Activated naive CD4-positive, alpha-beta T cell treated with anti-CD3 and anti-CD28 coated beads for 36 hours (primary cell): ENCODE measurements at regions not wholly inside any gene's neighbourhood (a gene's known extent, or its start where the extent isn't known, plus 50 kb on each side); places are given as distances from the start of the nearest gene placed in this dataset.
A peak's percentile ranks its signal among the peaks of the same experiment; 100 is the strongest.
"Not testable (repeated sequence)": the region's sequence is repeated elsewhere in the genome, so short reads cannot be mapped to it uniquely, and the experiment has no call there.

Source experiments
- CTCF ChIA-PET: fragments of 350-600 bp; sonication (Branson Sonifier 250); formaldehyde crosslinking; loops from one replicate; lab custom pipeline; 2021; ENCODE audit warnings: antibody characterized with exemption; lab: Charles Lee
- DNase-seq: peaks from one replicate; pipeline ENCODE4 v3.0.0-alpha.2; 2020
- H3K27ac Mint-ChIP-seq: one replicate; pipeline ENCODE4 v1.8.0; 2021; ENCODE audit warnings: mild to moderate bottlenecking, mixed read lengths
- H3K27me3 Mint-ChIP-seq: one replicate; pipeline ENCODE4 v1.8.0; 2021; ENCODE audit warnings: low read depth, mixed read lengths
- H3K36me3 Mint-ChIP-seq: one replicate; pipeline ENCODE4 v1.8.0; 2021; ENCODE audit warnings: low read depth, mixed read lengths
- H3K4me1 Mint-ChIP-seq: one replicate; pipeline ENCODE4 v1.8.0; 2021; ENCODE audit warnings: low read depth, mixed read lengths
- H3K4me3 Mint-ChIP-seq: one replicate; pipeline ENCODE4 v1.8.0; 2021; ENCODE audit warnings: mild to moderate bottlenecking, moderate library complexity, mixed read lengths
- H3K9me3 Mint-ChIP-seq: one replicate; pipeline ENCODE4 v1.8.0; 2021; ENCODE audit warnings: mixed read lengths
- intact Hi-C: fragments of 100-400 bp; cut with micrococcal nuclease; formaldehyde crosslinking; loops from one replicate; pipeline ENCODE4 v1.15.1; 2023

GRCh38 chr9:3647652-3648051 is 121.9 kb upstream of the RFX3 start:
- no peak for DNase-seq
- H3K27ac Mint-ChIP-seq, result no peak overlapping the region
- CTCF ChIA-PET, result interaction anchor here (1.2 to 1.5 kb wide), 3 partner anchors 32 to 184 kb away, joined by 3 read pairs; no protein-coding TSS in a partner anchor
- intact Hi-C loops, result loop anchor here (1.0 to 5.0 kb wide), 2 partner anchors 180 to 405 kb away; no protein-coding TSS in a partner anchor
- no peak overlapping the region for H3K4me3 Mint-ChIP-seq
- H3K9me3 Mint-ChIP-seq, result no peaks in the 10 kb centered on the region
- no peaks in the 10 kb centered on the region for H3K36me3 Mint-ChIP-seq
- H3K4me1 Mint-ChIP-seq, result no peaks in the 10 kb centered on the region
- H3K27me3 Mint-ChIP-seq, result no peaks in the 10 kb centered on the region

GRCh38 chr9:3646226-3646625 is 120.4 kb upstream of the RFX3 start:
- intact Hi-C loops, result loop anchor here (5.0 kb wide), 1 partner anchor 404 kb away; no protein-coding TSS in a partner anchor
- CTCF ChIA-PET, result interaction anchor here (0.6 kb wide), 1 partner anchor 25 kb away, joined by 3 read pairs; no protein-coding TSS in a partner anchor
- Mint-ChIP-seq H3K4me1 (no peaks in the 10 kb centered on the region), H3K9me3 (no peaks in the 10 kb centered on the region), H3K4me3 (no peak overlapping the region), H3K27me3 (no peaks in the 10 kb centered on the region), H3K36me3 (no peaks in the 10 kb centered on the region), H3K27ac (no peak overlapping the region)
- DNase-seq, result no peak

GRCh38 chr9:3642075-3642474 is 116.3 kb upstream of the RFX3 start:
- H3K36me3 Mint-ChIP-seq, DNase-seq, CTCF ChIA-PET, H3K27ac Mint-ChIP-seq, intact Hi-C loops, H3K27me3 Mint-ChIP-seq, H3K4me1 Mint-ChIP-seq, H3K9me3 Mint-ChIP-seq, H3K4me3 Mint-ChIP-seq: not testable (repeated sequence)

- H3K4me3 Mint-ChIP-seq, result no peak overlapping the region
- peaks cover 7% of the 10 kb centered on the region for H3K9me3 Mint-ChIP-seq
- H3K27ac Mint-ChIP-seq, result no peak overlapping the region
- H3K4me1 Mint-ChIP-seq, result no peaks in the 10 kb centered on the region
- CTCF ChIA-PET, result no interaction called here
- H3K27me3 Mint-ChIP-seq, result no peaks in the 10 kb centered on the region
- peaks cover 12% of the 10 kb centered on the region for H3K36me3 Mint-ChIP-seq
- intact Hi-C loops, result no loop called here
- no peak for DNase-seq
These were observed 103.7 kb upstream of the RFX3 start for GRCh38 chr9:3629495-3629894.

- no peaks in the 10 kb centered on the region for H3K4me1 Mint-ChIP-seq
- H3K27ac Mint-ChIP-seq, result no peak overlapping the region
- CTCF ChIA-PET, result no interaction called here
- DNase-seq, result no peak
- peaks cover 13% of the 10 kb centered on the region for H3K36me3 Mint-ChIP-seq
- no peaks in the 10 kb centered on the region for H3K27me3 Mint-ChIP-seq
- no peak overlapping the region for H3K4me3 Mint-ChIP-seq
- intact Hi-C loops, result no loop called here
- peaks cover 7% of the 10 kb centered on the region for H3K9me3 Mint-ChIP-seq
These were observed 102.4 kb upstream of the RFX3 start for GRCh38 chr9:3628239-3628638.

- H3K27ac Mint-ChIP-seq, result no peak overlapping the region
- no peaks in the 10 kb centered on the region for H3K9me3 Mint-ChIP-seq
- H3K36me3 Mint-ChIP-seq, result no peaks in the 10 kb centered on the region
- no peaks in the 10 kb centered on the region for H3K27me3 Mint-ChIP-seq
- CTCF ChIA-PET, result no interaction called here
- no peak overlapping the region for H3K4me3 Mint-ChIP-seq
- no peaks in the 10 kb centered on the region for H3K4me1 Mint-ChIP-seq
- no peak for DNase-seq
- intact Hi-C loops, result no loop called here
These were observed 82.2 kb upstream of the RFX3 start for GRCh38 chr9:3608011-3608410.

- no peaks in the 10 kb centered on the region for H3K9me3 Mint-ChIP-seq
- DNase-seq, result no peak
- H3K27me3 Mint-ChIP-seq, result no peaks in the 10 kb centered on the region
- H3K36me3 Mint-ChIP-seq, result no peaks in the 10 kb centered on the region
- no peak overlapping the region for H3K4me3 Mint-ChIP-seq
- intact Hi-C loops, result no loop called here
- CTCF ChIA-PET, result no interaction called here
- no peaks in the 10 kb centered on the region for H3K4me1 Mint-ChIP-seq
- no peak overlapping the region for H3K27ac Mint-ChIP-seq
These were observed 74.9 kb upstream of the RFX3 start for GRCh38 chr9:3600672-3601071.

- Mint-ChIP-seq H3K36me3 (no peaks in the 10 kb centered on the region), H3K9me3 (no peaks in the 10 kb centered on the region), H3K4me3 (no peak overlapping the region), H3K27me3 (no peaks in the 10 kb centered on the region), H3K4me1 (no peaks in the 10 kb centered on the region), H3K27ac (no peak overlapping the region)
- CTCF ChIA-PET, result no interaction called here
- DNase-seq, result no peak
- intact Hi-C loops, result no loop called here
These were observed 72.0 kb upstream of the RFX3 start for GRCh38 chr9:3597792-3598191.

- Mint-ChIP-seq H3K27ac (no peak overlapping the region), H3K4me3 (no peak overlapping the region), H3K9me3 (peaks cover 47% of the 10 kb centered on the region), H3K36me3 (peaks cover 17% of the 10 kb centered on the region), H3K4me1 (no peaks in the 10 kb centered on the region), H3K27me3 (no peaks in the 10 kb centered on the region)
- DNase-seq, result no peak
- intact Hi-C loops, result no loop called here
- CTCF ChIA-PET, result no interaction called here
These were observed 60.3 kb upstream of the RFX3 start for GRCh38 chr9:3586066-3586465.

- no peaks in the 10 kb centered on the region for H3K27me3 Mint-ChIP-seq
- H3K9me3 Mint-ChIP-seq, result peaks cover 47% of the 10 kb centered on the region
- no peak overlapping the region for H3K27ac Mint-ChIP-seq
- H3K4me3 Mint-ChIP-seq, result no peak overlapping the region
- CTCF ChIA-PET, result no interaction called here
- peaks cover 14% of the 10 kb centered on the region for H3K36me3 Mint-ChIP-seq
- DNase-seq, result no peak
- no peaks in the 10 kb centered on the region for H3K4me1 Mint-ChIP-seq
- intact Hi-C loops, result no loop called here
These were observed 59.8 kb upstream of the RFX3 start for GRCh38 chr9:3585606-3586005.

- CTCF ChIA-PET, result no interaction called here
- Mint-ChIP-seq H3K9me3 (peaks cover 41% of the 10 kb centered on the region), H3K27me3 (no peaks in the 10 kb centered on the region), H3K4me1 (peaks cover 8% of the 10 kb centered on the region), H3K27ac (no peak overlapping the region), H3K36me3 (peaks cover 21% of the 10 kb centered on the region), H3K4me3 (no peak overlapping the region)
- intact Hi-C loops, result loop anchor here (2.0 kb wide), 1 partner anchor 50 kb away; no protein-coding TSS in a partner anchor
- DNase-seq, result peak; percentile 33
These were observed 53.0 kb upstream of the RFX3 start for GRCh38 chr9:3578786-3579185.

- no peaks in the 10 kb centered on the region for H3K27me3 Mint-ChIP-seq
- peaks cover 14% of the 10 kb centered on the region for H3K36me3 Mint-ChIP-seq
- CTCF ChIA-PET, result no interaction called here
- no peak for DNase-seq
- H3K4me1 Mint-ChIP-seq, result peaks cover 8% of the 10 kb centered on the region
- intact Hi-C loops, result no loop called here
- H3K27ac Mint-ChIP-seq, result no peak overlapping the region
- no peak overlapping the region for H3K4me3 Mint-ChIP-seq
- H3K9me3 Mint-ChIP-seq, result peaks cover 21% of the 10 kb centered on the region
These were observed 50.5 kb upstream of the RFX3 start for GRCh38 chr9:3576328-3576727.

GRCh38 chr9:3575821-3576220 is 50.0 kb upstream of the RFX3 start:
- H3K9me3 Mint-ChIP-seq, result peaks cover 15% of the 10 kb centered on the region
- CTCF ChIA-PET, result no interaction called here
- intact Hi-C loops, result no loop called here

More at GRCh38 chr9:3575821-3576220, 50.0 kb upstream of the RFX3 start:
- H3K27me3 Mint-ChIP-seq, result no peaks in the 10 kb centered on the region
- peaks cover 11% of the 10 kb centered on the region for H3K36me3 Mint-ChIP-seq
- peaks cover 8% of the 10 kb centered on the region for H3K4me1 Mint-ChIP-seq
- no peak overlapping the region for H3K27ac Mint-ChIP-seq
- no peak overlapping the region for H3K4me3 Mint-ChIP-seq
- no peak for DNase-seq
